BLaER1 (cell line): ENCODE measurements at regions not wholly inside any gene's neighbourhood (a gene's known extent, or its start where the extent isn't known, plus 50 kb on each side); places are given as distances from the start of the nearest gene placed in this dataset.
"Not testable (repeated sequence)": the region's sequence is repeated elsewhere in the genome, so short reads cannot be mapped to it uniquely, and the experiment has no call there.

Source experiments
- H3K27ac ChIP-seq: shearing (Covaris generic); formaldehyde crosslinking; 2 replicates; pipeline ENCODE4 v1.8.1; 2022
- H3K27me3 ChIP-seq: shearing (Covaris generic); formaldehyde crosslinking; 2 replicates; pipeline ENCODE4 v1.8.1; 2022
- H3K36me3 ChIP-seq: shearing (Covaris generic); formaldehyde crosslinking; 2 replicates; pipeline ENCODE4 v1.8.1; 2022
- H3K4me1 ChIP-seq: shearing (Covaris generic); formaldehyde crosslinking; 2 replicates; pipeline ENCODE4 v1.8.1; 2022
- H3K4me2 ChIP-seq: shearing (Covaris generic); formaldehyde crosslinking; 2 replicates; pipeline ENCODE4 v1.8.1; 2022
- H3K4me3 ChIP-seq: shearing (Covaris generic); formaldehyde crosslinking; 2 replicates; pipeline ENCODE4 v1.8.1; 2022
- H3K9ac ChIP-seq: shearing (Covaris generic); formaldehyde crosslinking; 2 replicates; pipeline ENCODE4 v1.8.1; 2022
- H3K9me3 ChIP-seq: shearing (Covaris generic); formaldehyde crosslinking; 2 replicates; pipeline ENCODE4 v1.8.1; 2022
- H4K20me1 ChIP-seq: shearing (Covaris generic); formaldehyde crosslinking; 2 replicates; pipeline ENCODE4 v1.8.1; 2022
- Cebpa-rat ChIP-seq: shearing (Covaris generic); IDR thresholded peaks from 2 replicates; pipeline ENCODE4 v1.8.1; 2022

DNA sequence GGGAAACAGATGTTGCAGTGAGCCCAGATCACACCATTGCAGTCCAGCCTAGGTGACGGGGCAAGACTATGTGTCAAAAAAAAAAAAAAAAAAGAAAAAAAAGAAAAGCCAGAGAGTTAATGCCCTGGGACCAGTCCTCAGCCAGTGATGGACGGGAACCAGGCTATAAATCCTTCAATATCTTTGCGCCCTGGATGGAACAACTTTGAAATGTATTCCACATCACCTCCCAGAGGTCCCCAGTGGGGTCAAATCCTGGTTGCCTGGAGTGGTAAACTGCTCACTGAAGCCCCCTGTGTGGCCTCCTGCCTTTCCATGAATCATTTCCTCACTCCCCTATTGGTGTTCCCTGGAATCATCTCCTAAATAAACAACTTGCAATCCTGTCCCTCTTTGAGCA, 166.9 kb downstream of the DEFB131A start:
- Histone ChIP-seq H3K27ac (no peak overlapping the region), H3K36me3 (no peaks in the 10 kb centered on the region), H4K20me1 (no peaks in the 10 kb centered on the region), H3K27me3 (no peaks in the 10 kb centered on the region), H3K4me2 (no peak overlapping the region), H3K4me3 (no peak overlapping the region), H3K9ac (no peak overlapping the region), H3K4me1 (peaks cover 11% of the 10 kb centered on the region), H3K9me3 (no peaks in the 10 kb centered on the region)
- TF ChIP-seq Cebpa-rat = no peak

DNA sequence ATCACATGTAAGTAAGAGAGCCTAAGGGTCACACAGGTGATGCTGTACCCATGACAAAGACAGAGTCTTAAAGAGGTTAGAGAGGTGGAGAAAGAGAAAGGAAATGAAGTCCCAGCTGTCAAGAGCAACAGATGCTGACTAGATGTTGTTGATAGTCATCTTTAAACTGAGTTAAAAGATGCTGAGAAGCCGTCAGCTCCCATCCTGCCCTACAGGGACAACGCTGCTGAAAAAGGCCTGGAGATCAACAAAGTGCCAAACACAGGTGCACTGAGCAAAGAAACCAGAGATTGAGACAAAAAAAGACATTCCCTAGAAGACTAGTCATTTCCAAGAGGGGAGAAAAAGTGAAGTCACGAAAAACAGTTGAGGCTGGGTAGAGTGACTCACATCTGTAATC, 145.0 kb upstream of the DRD5 start:
- not testable (repeated sequence) for H3K4me1 ChIP-seq, H3K36me3 ChIP-seq, H3K4me3 ChIP-seq, H3K27ac ChIP-seq, H3K4me2 ChIP-seq, H3K9me3 ChIP-seq, H3K9ac ChIP-seq, H4K20me1 ChIP-seq, H3K27me3 ChIP-seq

DNA sequence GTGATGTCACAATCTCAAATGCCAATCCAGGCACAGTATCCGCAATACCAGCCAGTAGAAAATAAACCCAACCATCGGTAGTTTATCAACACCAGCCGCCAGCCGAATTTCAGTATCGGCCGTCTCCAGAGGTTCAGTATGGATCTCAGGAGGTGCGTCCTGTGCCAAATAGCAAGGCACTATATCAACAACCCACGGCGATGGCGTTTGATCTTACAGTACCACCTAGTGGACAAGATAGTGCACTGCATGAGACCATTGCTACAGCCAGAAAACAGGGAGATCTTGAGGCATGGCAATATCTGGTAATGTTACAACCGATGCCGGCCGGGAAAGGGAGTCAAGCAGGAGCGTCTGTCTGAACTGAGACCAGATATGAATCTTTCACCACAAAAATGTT, 121.8 kb upstream of the DRD5 start:
- not testable (repeated sequence) for H3K27ac ChIP-seq, H3K9me3 ChIP-seq, H3K4me3 ChIP-seq, H3K27me3 ChIP-seq, H3K4me1 ChIP-seq, H3K36me3 ChIP-seq, H3K9ac ChIP-seq, H4K20me1 ChIP-seq, H3K4me2 ChIP-seq

DNA sequence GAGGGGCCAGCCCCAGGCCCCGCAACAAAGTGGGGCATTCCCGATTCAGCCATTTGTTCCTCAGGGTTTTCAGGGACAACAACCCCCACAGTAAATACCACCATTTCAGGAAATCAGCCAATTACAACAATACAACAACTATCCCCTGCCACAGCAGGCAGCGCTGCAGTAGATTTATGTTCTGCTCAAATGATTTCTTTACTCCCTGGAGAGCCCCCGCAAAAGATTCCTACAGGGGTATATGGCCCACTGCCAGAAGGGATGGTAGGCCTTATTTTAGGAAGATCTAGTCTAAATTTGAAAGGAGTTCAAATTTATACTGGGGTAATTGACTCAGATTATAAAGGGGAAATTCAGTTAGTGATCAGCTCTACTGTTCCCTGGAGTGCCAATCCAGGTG, 120.5 kb upstream of the DRD5 start:
- not testable (repeated sequence) for H3K4me2 ChIP-seq, H3K9me3 ChIP-seq, H3K36me3 ChIP-seq, H3K9ac ChIP-seq, H3K4me3 ChIP-seq, H3K27me3 ChIP-seq, H3K4me1 ChIP-seq, H4K20me1 ChIP-seq, H3K27ac ChIP-seq

DNA sequence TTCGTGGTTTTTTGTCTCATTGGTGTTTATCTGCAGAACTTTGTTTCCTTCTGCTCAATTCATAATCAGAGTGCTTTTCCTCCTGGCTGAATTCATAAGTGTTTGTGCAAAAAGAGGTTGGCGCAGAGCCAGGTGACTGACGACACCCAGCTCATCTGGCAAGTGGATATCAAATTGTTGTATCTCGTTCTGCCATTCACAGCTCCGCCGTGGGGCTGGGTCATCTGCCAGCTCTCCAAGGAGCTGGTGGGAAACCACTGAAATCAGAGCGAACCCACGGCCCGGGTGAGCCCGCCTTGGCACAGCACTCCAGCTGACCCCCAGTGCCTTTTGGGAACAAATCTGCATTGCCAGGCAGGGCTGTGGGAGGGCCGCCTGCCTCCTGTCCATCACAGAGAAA, 110.7 kb upstream of the DRD5 start:
- not testable (repeated sequence) for H3K9ac ChIP-seq, H3K4me1 ChIP-seq, H3K27ac ChIP-seq, H3K4me3 ChIP-seq, H4K20me1 ChIP-seq, H3K4me2 ChIP-seq, H3K27me3 ChIP-seq, H3K9me3 ChIP-seq, H3K36me3 ChIP-seq

DNA sequence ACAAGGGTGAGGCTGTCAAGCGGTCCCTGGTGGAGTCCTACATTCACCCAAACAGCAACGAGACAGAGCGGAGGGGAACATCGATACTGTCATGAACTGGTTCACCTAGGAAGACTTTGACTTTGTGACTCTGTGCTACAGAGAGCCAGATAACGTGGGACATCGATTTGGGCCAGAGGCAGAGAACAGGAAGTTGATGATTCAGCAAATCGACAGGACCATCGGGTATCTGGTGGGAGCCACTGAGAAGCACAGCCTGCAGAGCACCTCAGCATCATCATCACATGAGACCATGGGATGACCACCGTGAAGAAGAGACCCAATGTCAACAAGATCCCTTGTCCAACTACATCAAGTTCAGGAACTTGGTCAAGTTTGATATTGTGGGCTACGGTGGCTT, 104.1 kb upstream of the DRD5 start:
- H3K4me2 ChIP-seq, H3K9ac ChIP-seq, H3K36me3 ChIP-seq, H3K9me3 ChIP-seq, H4K20me1 ChIP-seq, H3K4me3 ChIP-seq, H3K27ac ChIP-seq, H3K27me3 ChIP-seq, H3K4me1 ChIP-seq: not testable (repeated sequence)

DNA sequence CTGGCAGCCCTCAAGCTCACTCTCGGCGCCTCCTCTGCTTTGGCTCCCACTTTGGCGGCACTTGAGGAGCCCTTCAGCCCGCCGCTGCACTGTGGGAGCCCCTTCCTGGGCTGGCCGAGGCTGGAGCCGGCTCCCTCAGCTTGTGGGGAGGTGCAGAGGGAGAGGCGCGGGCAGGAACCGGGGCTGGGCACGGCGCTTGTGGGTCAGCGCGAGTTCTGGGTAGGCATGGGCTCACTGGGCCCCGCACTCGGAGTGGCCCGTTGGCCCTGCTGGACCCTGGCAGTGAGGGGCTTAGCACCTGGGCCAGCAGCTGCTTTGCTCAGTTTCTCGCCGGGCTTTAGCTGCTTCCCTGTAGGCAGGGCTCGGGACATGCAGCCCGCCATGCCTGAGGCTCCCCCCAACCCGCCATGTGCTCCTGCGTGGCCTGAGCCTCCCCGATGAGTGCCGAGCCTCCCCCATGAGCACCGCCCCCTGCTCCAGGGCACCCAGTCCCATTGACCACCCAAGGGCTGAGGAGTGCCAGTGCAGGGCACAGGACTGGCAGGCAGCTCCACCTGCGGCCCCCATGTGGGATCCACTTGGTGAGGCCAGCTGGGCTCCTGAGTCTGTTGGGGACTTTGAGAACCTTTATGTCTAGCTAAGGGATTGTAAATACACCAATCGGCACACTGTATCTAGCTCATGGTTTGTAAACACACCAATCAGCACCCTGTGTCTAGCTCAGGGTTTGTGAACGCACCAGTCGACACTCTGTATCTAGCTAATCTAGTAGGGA, 101.5 kb upstream of the DRD5 start:
- H3K4me2 ChIP-seq = no peak overlapping the region
- no peak overlapping the region for H3K9ac ChIP-seq
- no peaks in the 10 kb centered on the region for H3K36me3 ChIP-seq
- H3K4me1 ChIP-seq = no peaks in the 10 kb centered on the region
- TF ChIP-seq Cebpa-rat = no peak
- H3K27me3 ChIP-seq = no peaks in the 10 kb centered on the region
- no peak overlapping the region for H3K4me3 ChIP-seq
- H3K27ac ChIP-seq = no peak overlapping the region
- no peaks in the 10 kb centered on the region for H4K20me1 ChIP-seq
- H3K9me3 ChIP-seq = 0 out of 2 replicates have a peak, but pooled peaks cover 7% of the 10 kb centered on the region

DNA sequence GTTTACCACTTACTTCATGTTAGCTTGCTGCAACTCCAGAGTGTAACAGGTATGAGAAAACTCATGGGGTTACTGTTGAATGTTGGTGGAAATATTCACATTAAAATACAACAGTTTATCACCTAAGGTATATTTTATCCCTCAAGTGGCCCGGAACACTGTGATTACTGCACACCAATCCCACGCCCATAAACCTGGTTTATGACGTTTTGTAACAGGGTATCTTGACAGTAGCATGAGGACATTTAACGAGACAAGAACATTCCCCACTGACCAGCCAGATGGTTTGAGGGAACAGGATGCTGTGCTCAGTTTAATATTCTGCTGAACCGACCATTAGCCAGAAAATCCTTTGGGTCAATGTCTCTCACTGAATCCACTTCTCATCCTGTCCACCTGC, 98.3 kb upstream of the DRD5 start:
- not testable (repeated sequence) for H3K27me3 ChIP-seq, H3K9me3 ChIP-seq

DNA sequence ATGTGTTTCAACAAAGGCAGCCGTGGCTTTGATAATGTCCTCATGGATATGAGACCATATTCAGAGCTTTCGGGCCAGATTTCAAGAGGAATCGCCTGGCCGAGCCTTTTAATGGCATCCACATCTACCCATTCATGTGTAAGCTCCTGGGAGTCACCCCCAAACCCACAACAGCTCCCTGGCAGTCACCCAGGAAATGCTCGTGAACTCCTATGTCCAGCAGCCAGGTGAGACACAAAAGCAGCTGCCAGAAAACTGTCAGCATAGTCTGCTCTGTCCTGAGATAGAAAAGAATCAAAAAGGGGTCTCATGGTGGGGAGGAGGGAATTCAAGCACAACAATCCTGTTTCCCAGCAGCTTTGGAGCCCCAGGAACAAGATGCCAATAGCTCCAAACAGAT, 96.4 kb upstream of the DRD5 start:
- not testable (repeated sequence) for H3K27me3 ChIP-seq, H3K36me3 ChIP-seq, H3K9ac ChIP-seq, H4K20me1 ChIP-seq, H3K9me3 ChIP-seq, H3K4me2 ChIP-seq, H3K4me3 ChIP-seq, H3K4me1 ChIP-seq, H3K27ac ChIP-seq

More for the DNA sequence above, 98.3 kb upstream of the DRD5 start:
- H3K4me1 ChIP-seq, H3K36me3 ChIP-seq, H3K27ac ChIP-seq, H3K4me3 ChIP-seq, H3K9ac ChIP-seq, H3K4me2 ChIP-seq, H4K20me1 ChIP-seq: not testable (repeated sequence)

DNA sequence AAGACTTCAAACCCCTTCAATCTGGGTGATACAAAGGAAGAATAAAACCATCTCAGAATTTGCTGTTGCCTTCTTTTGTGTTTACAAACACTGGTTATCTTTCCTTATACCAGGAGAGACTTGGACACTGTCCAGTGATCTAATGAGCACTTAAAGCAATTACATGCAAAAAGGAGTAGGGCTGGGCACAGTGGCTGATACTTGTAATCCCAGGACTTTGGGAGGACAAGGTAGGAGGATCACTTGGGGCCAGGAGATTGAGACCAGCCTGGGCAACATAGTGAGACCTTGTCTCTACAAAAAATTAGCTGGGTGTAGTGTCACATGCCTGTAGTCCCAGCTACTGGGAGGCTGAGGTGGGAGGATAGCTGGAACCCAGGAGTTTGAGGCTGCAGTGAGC, 95.7 kb upstream of the DRD5 start:
- no peak for TF ChIP-seq Cebpa-rat

DNA sequence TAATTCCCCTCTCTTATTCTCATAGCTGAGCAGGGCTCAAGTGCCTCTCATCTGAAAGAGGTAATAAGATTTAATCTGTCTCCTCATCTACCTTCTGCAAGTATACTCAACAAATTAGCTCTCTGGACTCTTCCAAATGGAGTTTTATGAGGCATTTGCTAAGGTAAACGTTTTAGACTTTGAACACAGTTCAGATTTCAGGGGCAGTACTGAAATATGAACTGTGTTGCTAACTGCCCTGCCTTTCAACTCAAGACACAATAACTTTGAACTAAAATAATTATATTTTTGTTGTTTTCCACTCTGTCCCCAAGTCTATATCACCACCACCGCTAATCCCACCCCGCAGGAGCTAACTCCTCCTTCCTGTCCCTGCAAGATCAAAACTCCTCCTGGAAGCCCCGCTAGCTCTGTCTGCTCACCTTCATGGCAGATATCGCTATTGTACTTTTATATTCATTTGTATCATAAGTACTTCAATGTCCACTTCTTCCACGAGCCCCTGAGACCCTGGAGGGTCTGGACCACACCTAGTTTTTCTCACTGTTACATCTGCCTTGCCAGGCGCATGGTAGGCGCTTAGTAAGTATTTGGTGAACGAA, 90.7 kb upstream of the DRD5 start:
- Histone ChIP-seq H3K4me3 (peak overlapping the region; percentile 67), H3K4me1 (peaks cover 44% of the 10 kb centered on the region), H3K27ac (peak overlapping the region; percentile 78; the same call in 1 of the 2 replicates), H3K9ac (peak overlapping the region; percentile 65; the same call in 1 of the 2 replicates), H3K4me2 (peak overlapping the region; percentile 86)
- H3K27me3 ChIP-seq, H3K36me3 ChIP-seq, H3K9me3 ChIP-seq, H4K20me1 ChIP-seq: not testable (repeated sequence)

More for the DNA sequence above, 95.7 kb upstream of the DRD5 start:
- no peak overlapping the region for H3K27ac ChIP-seq
- no peak overlapping the region for H3K9ac ChIP-seq
- no peak overlapping the region for H3K4me2 ChIP-seq
- no peaks in the 10 kb centered on the region for H3K9me3 ChIP-seq
- no peaks in the 10 kb centered on the region for H3K36me3 ChIP-seq
- H4K20me1 ChIP-seq = no peaks in the 10 kb centered on the region
- H3K4me3 ChIP-seq = no peak overlapping the region
- H3K4me1 ChIP-seq = no peaks in the 10 kb centered on the region
- no peaks in the 10 kb centered on the region for H3K27me3 ChIP-seq
